Activated B cell treated with CpG ODN at 0.5 μM for 24 hours (primary cell): ENCODE measurements at regions not wholly inside any gene's neighbourhood (a gene's known extent, or its start where the extent isn't known, plus 50 kb on each side); places are given as distances from the start of the nearest gene placed in this dataset.

Experiments used
- ATAC-seq: fragments of 200-7000 bp; cut with Tn5 transposase; one replicate; pipeline ENCODE4 v1.10.0; 2021; ENCODE audit warnings: low read depth, mild to moderate bottlenecking, moderate library complexity
- CTCF ChIA-PET: fragments of 350-600 bp; sonication (Branson Sonifier 250); formaldehyde crosslinking; loops from one replicate; lab custom pipeline; 2021; ENCODE audit warnings: antibody characterized with exemption; lab: Charles Lee
- POLR2A ChIA-PET: fragments of 350-600 bp; sonication (Branson Sonifier 250); formaldehyde crosslinking; loops from one replicate; lab custom pipeline; 2021; ENCODE audit warnings: antibody characterized with exemption; lab: Charles Lee
- DNase-seq: peaks from one replicate; pipeline ENCODE4 v3.0.0; 2022
- H3K27ac Mint-ChIP-seq: one replicate; pipeline ENCODE4 v1.8.0; 2020; ENCODE audit warnings: mixed read lengths
- H3K27me3 Mint-ChIP-seq: one replicate; pipeline ENCODE4 v1.8.0; 2021; ENCODE audit warnings: mixed read lengths
- H3K36me3 Mint-ChIP-seq: one replicate; pipeline ENCODE4 v1.8.0; 2021; ENCODE audit warnings: low read depth, mixed read lengths
- H3K4me1 Mint-ChIP-seq: one replicate; pipeline ENCODE4 v1.8.0; 2021; ENCODE audit warnings: mixed read lengths
- H3K4me3 Mint-ChIP-seq: one replicate; pipeline ENCODE4 v1.8.0; 2020; ENCODE audit warnings: mild to moderate bottlenecking, mixed read lengths
- H3K9me3 Mint-ChIP-seq: one replicate; pipeline ENCODE4 v1.8.0; 2020; ENCODE audit warnings: mixed read lengths
- intact Hi-C: fragments of 100-400 bp; cut with micrococcal nuclease; formaldehyde crosslinking; loops from one replicate; pipeline ENCODE4 v1.15.1; 2024
- TF ChIP-seq, protein P1 (sequence below): fragments of 200-600 bp; IDR thresholded peaks from one replicate; pipeline ENCODE4 v1.8.0; 2022; ENCODE audit warnings: antibody characterized with exemption, mild to moderate bottlenecking

DNA sequence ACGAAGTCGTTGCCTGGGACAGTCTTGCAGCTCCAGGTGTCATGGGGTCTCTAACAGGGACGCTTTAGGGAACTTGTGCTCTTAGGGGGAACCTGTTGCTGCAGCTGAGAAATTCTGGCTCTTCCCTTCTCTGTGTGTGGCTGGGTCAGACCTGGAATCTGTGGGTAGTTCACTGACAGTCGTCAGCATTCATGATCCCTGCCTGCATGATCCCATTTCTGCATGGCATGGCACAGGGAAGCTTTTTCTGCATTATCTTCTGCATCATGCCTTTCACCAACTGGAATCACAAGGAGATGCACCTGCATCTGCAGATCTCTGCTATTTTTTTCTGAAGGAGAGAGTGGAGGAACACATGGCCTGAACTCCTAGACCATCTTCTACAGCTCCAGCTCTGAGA, 85.6 kb downstream of the SOX9 start:
- ChIA-PET POLR2A (no interaction called here), CTCF (no interaction called here)
- Mint-ChIP-seq H3K4me3 (no peak overlapping the region), H3K27me3 (peaks cover 4% of the 10 kb centered on the region), H3K9me3 (no peaks in the 10 kb centered on the region), H3K4me1 (no peaks in the 10 kb centered on the region), H3K36me3 (no peaks in the 10 kb centered on the region), H3K27ac (no peak overlapping the region)
- no peak for ATAC-seq
- TF ChIP-seq, protein P1, sequence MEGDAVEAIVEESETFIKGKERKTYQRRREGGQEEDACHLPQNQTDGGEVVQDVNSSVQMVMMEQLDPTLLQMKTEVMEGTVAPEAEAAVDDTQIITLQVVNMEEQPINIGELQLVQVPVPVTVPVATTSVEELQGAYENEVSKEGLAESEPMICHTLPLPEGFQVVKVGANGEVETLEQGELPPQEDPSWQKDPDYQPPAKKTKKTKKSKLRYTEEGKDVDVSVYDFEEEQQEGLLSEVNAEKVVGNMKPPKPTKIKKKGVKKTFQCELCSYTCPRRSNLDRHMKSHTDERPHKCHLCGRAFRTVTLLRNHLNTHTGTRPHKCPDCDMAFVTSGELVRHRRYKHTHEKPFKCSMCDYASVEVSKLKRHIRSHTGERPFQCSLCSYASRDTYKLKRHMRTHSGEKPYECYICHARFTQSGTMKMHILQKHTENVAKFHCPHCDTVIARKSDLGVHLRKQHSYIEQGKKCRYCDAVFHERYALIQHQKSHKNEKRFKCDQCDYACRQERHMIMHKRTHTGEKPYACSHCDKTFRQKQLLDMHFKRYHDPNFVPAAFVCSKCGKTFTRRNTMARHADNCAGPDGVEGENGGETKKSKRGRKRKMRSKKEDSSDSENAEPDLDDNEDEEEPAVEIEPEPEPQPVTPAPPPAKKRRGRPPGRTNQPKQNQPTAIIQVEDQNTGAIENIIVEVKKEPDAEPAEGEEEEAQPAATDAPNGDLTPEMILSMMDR: no peak
- DNase-seq: no peak
- intact Hi-C loops: no loop called here

DNA sequence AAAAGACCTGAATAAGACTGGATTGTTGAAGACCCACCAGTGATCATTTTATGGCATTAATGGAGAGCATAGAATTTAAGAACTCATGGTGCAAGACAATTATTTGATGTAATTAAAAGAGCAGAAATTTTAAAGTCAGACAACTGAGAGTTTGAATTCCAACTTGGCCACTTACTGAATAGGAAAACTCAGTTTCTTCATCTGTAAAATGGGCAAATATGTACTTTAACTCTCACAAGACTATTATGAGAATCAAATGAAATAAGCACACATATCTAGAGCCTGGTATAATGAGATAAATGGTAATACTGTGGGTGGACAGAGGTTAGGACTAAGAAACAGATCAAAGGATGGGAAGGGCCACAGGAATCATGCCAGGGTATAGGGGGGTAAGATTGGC, 88.0 kb downstream of the SOX9 start:
- Mint-ChIP-seq H3K4me3 (no peak overlapping the region), H3K27ac (no peak overlapping the region), H3K9me3 (peaks cover 2% of the 10 kb centered on the region), H3K36me3 (no peaks in the 10 kb centered on the region), H3K4me1 (no peaks in the 10 kb centered on the region), H3K27me3 (peaks cover 4% of the 10 kb centered on the region)
- intact Hi-C loops: no loop called here
- POLR2A ChIA-PET: no interaction called here
- ATAC-seq: no peak
- CTCF ChIA-PET: no interaction called here
- TF ChIP-seq, protein P1: no peak
- DNase-seq: no peak

DNA sequence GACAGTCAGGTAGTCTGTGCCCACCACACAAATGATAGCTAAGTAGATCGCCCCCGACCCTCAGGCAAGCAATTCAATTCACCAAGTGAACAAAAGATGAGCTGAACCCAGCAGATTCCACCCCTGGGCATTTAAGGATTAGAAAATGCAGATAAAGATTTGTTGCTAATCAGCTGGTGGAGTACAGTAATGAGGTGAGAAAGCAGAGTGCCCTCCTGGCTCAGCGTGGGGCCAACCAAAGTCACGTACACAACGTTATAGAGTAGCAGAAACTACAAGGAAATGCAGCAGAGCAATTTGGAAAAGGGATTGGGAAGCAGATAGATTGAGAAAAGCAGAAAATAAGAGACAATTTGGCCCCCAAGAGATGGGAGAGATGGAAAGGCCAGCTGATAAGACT, 91.2 kb downstream of the SOX9 start:
- ATAC-seq (no peak), DNase-seq (no peak)
- Mint-ChIP-seq H3K27me3 (peaks cover 2% of the 10 kb centered on the region), H3K4me3 (no peak overlapping the region), H3K27ac (no peak overlapping the region), H3K36me3 (no peaks in the 10 kb centered on the region), H3K9me3 (peaks cover 2% of the 10 kb centered on the region), H3K4me1 (no peaks in the 10 kb centered on the region)
- TF ChIP-seq, protein P1: no peak
- ChIA-PET CTCF (no interaction called here), POLR2A (no interaction called here)
- intact Hi-C loops: no loop called here

- H3K27ac Mint-ChIP-seq: no peak overlapping the region
- H3K9me3 Mint-ChIP-seq: peaks cover 2% of the 10 kb centered on the region
- no peaks in the 10 kb centered on the region for H3K4me1 Mint-ChIP-seq
- no peaks in the 10 kb centered on the region for H3K36me3 Mint-ChIP-seq
- no peak for ATAC-seq
- TF ChIP-seq, protein P1: no peak
- CTCF ChIA-PET: no interaction called here
- intact Hi-C loops: no loop called here
- no peak for DNase-seq
- POLR2A ChIA-PET: no interaction called here
- peaks cover 24% of the 10 kb centered on the region for H3K27me3 Mint-ChIP-seq
- no peak overlapping the region for H3K4me3 Mint-ChIP-seq
These were observed 94.7 kb downstream of the SOX9 start for GRCh38 chr17:72215490-72215889.

GRCh38 chr17:72215928-72216327, 95.1 kb downstream of the SOX9 start:
- intact Hi-C loops: no loop called here
- DNase-seq (no peak), ATAC-seq (no peak)
- Mint-ChIP-seq H3K36me3 (no peaks in the 10 kb centered on the region), H3K4me3 (no peak overlapping the region), H3K9me3 (peaks cover 2% of the 10 kb centered on the region), H3K4me1 (no peaks in the 10 kb centered on the region), H3K27ac (no peak overlapping the region), H3K27me3 (peaks cover 29% of the 10 kb centered on the region)
- CTCF ChIA-PET: no interaction called here
- POLR2A ChIA-PET: no interaction called here
- TF ChIP-seq, protein P1: no peak
